Stimulated activated CD4-positive, alpha-beta T cell treated with anti-CD3 and anti-CD28 coated beads, Interleukin-15, amount 100 ng/mL, for 24 hours (primary cell): ENCODE measurements at regions not wholly inside any gene's neighbourhood (a gene's known extent, or its start where the extent isn't known, plus 50 kb on each side); places are given as distances from the start of the nearest gene placed in this dataset.

Experiments
- DNase-seq: peaks from one replicate; pipeline ENCODE4 v3.0.0-alpha.2; 2020

DNA sequence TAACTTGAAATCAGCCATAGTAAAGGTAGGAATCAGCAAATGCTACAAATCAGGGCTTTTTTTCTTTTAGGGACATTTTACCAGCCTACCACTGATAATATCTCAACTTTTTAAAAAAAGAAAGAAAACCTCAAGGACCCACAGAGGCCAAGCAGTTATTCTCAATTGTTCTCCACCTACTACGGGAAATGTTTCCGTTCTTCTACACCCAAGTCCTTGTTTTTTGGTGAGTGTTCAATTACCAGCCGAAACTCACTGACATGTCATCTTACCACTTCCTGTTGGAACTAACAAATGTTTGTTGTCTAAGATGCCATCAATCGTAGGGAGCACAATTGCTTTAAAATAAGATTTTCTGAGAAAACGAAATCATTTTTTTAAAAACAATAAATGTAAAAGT is 50.2 kb upstream of the CDK1 start:
- no peak for DNase-seq

DNA sequence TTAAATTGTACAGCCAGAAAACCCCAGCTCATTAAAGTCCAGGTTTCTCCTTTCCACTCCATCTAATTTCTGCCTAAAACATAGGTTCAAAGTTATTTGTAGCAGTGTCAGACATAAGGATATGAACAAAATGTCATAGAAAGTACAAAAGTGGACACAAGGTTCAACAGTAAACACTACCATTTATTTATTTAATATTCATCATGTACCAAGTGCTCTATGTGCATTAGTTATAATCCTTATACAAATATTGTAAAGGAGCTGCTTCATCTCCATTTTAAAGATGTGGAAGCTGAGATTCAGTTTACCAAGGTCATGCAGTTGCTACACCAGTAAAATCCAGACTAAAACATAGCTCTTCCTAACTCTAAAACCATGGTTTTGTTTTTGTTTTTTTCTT is 52.0 kb upstream of the CDK1 start:
- no peak for DNase-seq

DNA sequence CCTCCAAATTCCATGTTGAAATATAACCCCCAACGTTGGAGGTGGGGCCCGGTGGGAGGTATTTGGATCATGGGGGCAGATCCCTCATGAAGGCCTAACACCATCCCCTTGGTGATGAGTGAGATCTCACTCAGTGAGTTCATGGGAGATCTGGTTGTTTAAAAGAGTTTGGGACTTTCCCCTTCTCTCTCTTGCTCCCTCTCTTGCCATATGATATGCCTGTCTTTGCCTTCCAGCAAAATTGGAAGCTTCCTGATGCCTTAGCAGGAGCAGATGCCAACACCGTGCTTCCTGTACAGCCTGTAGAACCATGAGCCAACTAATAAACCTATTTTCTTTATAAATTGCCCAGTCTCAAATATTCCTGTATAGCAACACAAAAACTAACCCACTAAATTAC is 55.7 kb upstream of the CDK1 start:
- no peak for DNase-seq

DNA sequence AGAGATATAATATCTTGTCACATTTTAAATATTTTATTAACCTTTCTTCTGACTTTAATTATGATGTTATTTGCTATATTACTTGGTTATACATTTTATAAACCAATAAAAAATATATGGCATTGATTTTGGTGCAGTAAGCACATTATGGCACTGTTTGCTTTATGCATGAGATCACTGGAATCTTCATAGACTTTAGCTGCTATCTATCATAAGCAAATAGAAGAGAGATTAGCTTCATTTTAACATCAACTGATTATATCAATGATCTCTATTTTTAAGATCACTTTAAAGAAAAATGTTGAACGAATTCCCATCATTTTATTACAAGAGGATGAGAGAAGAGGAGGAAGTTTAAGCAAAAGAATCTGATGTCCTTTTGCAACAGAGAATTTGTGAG is 58.6 kb upstream of the CDK1 start:
- no peak for DNase-seq

DNA sequence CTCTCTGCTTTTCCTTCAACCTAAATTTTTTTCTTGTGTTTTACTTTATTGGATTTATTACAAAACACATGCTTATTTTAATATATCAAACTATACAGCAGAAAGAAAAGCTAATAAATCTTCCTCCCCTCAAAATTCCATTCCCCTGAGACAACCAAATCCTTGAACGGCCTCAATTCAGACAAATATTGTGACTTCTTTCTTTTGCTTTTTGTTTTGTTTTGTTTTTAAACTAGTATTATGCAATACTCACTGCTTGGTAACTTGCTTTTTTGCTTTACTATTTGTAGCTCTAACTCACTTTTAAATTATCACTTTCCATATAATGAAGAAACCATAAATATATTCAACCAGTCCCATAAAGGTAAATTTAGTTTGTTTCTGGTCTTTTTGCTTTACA is 59.4 kb upstream of the CDK1 start:
- no peak for DNase-seq

DNA sequence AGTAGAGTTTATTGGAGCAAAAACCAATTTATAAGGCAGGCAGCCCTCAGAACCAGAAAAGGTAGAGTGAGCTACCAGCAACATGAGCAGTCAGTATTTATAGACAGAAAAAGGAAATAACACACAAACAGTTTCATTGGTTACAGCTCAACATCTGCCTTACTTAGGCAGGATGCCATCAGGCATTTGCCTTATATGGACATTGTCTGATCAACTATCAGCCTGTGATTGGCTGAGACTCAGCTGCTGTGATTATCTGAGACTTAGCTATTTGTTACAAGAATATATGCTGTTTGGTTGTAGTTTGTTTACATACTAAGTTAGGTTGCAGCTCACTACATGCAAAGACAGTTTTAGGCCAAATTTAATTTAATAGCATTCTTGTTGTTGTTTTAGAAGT is 60.4 kb upstream of the CDK1 start:
- DNase-seq = no peak

DNA sequence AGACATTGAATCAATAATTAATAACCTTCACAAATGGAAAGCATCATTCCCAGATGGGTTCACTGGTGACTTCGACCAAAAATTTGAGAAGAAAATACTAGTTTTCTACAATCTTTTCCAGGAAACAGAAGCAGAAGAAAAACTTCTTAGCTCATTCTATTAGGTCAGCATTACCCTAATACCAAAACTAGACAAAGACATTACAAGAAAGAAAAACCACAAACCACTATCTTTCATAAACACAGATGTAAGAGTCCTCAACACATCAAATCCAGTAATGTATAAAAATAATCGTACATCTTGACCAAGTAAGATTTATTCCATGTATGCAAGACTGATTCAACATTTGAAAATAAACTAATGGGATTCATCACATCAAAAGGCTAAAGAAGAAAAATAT is 64.0 kb upstream of the CDK1 start:
- no peak for DNase-seq

DNA sequence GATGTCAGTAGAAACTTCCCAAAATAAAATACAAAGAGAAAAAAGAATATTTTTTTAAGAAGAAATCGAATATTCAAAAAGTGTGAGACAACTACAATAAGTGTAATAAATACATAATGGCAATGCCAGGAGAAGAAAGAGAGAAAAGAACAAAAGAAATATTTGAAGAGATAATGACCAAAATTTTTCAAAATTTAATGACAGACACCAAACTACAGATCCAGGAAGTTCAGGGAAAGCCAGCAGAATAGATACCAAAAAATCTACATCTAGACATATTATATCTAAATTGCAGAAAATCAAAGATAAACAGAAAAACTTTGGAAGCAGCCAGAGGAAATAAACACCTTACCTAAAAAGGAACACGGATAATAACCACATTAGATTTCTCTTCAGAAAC is 66.8 kb upstream of the CDK1 start:
- DNase-seq = no peak

DNA sequence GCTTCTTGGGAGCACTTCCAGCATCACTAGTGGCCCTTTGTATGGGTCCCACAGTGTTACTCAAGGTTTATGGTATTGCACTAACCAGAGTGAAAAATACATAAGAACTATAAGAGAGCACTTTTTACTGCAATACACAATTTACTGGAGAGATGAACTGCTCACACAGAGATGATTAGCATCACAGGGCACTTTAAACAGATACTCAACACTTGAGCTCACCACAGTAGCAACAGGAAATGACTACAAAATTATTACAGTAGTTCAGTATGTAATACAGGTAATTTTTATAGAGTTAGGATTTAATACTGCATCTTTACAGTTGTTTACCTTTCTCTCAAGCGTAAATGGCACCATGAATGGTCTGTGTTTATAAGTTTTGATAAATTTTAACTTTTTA is 68.2 kb upstream of the CDK1 start:
- DNase-seq = no peak

DNA sequence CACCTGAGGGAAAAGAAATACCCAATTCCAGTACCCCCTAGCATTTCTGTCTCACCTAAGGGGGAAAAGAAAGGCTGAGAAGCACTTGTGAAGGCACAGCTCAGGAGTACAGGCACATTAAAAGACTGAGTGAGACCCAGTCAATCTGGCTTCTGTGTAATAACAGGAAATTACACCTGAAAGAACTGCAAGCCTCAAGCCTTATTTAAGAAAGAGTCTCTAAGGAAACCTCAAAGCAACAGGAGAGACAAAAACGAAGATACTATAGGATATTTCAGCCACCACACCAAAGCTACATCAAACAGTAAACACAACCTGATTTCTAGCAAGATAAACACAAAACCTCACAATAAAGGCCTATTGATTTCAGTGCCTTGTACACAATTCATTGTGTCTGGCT is 69.6 kb upstream of the CDK1 start:
- no peak for DNase-seq

DNA sequence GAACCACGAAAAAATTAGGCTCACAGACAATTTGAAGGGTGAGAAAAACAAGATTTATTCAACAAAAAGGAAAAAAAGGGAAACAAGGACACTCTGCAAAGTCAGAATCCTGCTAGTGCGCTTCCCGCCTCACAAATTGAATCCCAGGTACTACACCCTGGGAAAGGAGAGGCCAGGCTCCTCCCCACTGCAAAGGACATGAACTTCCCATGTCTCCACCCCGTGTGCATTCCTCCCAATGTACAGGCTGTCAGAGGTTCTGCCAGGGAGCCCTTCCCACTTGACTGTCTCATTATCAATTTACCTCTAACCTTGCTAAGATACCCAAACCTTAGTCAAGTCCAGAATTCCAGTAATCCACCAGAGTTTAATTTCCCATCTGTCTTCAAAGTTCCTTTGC is 70.4 kb upstream of the CDK1 start:
- no peak for DNase-seq

DNA sequence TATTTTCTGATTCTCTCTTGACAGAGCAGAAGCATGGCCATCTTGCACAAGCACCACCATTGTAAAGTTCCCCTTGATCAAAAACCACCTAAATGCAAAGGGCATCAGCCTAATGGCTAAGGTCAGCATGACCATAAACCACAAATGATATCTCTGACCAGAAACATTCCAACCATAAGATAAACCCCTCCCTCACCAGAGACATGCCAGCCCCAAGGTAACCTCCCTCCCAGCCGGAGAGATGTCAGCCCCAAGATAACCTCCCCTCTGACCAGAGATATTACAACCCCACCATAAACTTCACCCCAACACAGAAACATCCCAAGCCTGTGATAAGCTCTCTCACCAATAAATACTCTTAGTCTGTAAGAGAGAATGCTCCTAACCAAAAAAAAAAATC is 72.1 kb upstream of the CDK1 start:
- no peak for DNase-seq

DNA sequence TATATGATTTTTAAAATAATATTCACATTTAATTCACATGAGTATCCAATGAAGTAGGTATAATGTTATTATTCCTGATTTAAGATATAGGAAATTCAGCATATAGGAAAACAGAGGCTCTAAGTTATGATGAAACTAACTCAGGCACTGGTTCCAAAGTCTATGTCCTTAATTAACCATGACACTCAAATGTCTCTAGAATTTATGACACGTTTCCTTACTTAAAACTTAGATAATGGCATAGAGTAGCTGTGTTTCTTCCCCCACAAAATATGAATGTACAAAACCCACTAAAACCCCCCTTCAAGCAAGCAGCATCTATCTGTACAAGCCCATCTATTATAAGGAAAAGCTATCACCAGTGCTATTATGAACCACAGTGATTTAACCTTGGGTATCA is 72.9 kb upstream of the CDK1 start:
- DNase-seq = no peak

DNA sequence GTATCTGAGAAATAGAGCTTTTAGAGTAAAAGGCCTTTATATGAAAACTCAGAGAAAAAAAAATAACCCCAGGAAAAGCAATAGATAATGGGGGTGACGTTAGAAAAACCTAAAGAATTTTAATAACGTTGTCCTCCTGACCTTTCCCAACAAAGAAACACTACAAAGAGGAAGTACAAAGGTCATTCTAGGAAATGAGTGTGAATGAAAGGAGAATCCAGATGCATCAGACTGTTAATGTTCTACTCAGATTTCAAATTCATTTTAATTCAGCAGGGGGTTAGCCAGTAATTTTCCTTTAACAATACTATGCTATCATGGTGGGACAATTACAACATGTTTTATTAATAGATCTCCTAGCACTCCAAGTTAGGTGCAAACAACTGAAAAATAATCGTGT is 73.8 kb upstream of the CDK1 start:
- DNase-seq = no peak

DNA sequence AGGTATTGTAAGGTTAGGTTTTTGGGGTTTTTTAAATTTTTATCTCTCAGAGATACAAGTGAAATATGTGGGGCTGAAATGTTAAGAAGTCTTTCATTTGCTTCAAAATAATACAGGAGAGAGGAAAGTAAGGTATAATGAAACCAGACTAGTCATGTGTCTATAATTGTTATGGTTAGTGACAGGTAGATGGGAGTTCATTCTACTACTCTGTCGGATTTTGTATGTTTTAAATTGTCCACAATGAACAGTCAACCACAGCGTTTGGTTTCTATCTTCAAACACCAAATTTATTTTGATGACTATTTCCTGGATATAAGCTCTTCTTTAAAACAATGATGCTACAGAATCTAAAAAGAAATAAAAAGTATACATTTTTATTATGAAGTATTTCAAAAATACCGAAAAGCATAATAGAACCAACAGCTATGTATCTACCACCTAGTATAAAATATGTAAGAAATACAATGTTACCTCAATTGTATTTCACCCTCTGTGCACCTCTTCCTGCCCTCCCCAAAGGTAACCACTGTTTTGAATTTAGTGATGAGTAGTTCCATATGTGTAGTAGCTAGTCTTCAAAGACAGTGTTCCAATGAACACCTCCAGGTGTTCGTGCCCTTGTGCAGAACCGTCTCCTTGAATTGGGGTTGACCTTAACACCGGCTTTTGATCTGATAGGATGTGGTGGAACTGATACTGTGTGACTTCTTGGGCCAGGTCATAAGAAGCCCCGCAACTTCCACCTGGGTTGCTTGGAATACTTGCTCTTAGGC is 74.8 kb upstream of the CDK1 start:
- no peak for DNase-seq

DNA sequence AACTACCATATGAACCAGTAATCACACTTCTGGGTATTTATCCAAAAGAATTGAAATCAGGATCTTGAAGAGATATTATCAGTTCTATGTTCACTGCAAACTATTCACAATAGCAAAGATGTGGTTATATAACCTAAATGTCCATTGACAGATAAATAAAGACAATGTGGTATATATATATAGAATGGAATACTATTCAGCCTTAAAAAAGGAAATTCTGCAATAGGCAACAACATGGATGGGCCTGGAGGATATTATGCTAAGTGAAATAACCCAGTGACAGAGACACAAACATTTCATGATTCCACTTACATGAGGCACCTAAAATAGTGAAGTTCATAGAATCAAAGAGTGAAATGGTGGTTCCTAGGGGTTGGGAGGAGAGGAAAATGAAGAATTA is 90.6 kb upstream of the CDK1 start:
- DNase-seq = no peak

DNA sequence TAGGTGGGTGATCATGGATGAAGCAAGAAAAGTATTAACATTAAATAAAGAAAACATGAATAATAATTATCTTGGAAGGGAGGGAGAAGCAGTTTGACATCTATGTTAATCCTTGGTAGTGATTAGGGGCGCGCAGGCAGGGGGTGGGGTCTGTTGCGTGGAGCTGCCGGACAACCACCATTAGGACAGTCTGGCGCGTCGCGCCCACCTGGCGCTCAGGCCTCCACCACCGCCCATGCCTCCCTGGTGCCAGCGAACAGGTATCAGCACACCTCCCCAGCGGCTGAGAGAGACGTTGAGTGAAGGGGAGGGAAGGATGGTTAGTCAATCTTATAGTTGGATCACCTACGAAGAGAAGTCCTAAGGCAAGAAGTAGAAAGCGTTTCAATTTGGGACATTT is 94.2 kb upstream of the CDK1 start:
- DNase-seq = no peak

DNA sequence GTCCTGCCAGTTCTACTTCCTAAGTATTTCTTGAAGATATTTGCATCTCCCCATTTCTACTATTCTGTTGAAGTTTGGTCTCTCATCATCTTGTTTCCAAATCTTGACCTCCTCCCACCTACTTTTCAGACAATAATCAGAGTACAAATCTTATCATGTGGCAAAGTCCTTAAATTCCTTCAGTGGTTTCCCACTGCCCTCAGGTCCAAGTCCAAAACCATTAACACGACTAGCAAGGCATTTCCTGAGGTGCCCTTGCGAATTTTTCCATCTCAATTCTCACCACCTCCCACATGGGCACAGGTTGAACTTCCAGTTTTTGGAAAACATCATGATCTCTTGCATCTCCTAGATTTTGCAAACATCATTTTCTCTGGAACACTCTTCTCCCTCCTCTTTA is 97.2 kb upstream of the CDK1 start:
- DNase-seq = no peak

DNA sequence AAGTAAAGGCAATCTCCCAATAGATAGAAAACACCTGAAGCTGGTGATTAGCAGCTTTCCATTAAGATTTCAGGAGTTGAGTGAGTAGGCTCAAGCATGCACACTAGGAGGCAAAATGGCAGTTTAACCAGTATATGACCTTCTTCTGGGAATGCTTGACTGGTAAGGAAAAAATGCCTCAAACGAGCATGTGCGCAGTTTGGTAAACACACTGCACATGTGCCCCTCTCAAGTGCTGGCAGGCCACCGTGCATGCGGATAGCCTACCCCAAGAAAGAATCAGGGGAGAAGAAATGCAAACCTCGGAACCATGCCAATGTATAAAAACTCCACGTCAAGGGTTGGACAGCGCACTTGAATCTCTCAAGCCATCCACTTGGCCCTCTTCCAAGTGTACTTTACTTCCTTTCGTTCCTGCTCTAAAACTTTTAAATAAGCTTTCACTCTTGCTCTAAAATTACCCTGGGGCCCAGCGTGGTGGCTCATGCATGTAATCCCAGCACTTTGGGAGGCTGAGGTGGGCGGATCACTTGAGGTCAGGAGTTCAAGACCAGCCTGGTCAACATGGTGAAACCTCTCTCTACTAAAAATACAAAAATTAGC is 98.8 kb upstream of the CDK1 start:
- no peak for DNase-seq

DNA sequence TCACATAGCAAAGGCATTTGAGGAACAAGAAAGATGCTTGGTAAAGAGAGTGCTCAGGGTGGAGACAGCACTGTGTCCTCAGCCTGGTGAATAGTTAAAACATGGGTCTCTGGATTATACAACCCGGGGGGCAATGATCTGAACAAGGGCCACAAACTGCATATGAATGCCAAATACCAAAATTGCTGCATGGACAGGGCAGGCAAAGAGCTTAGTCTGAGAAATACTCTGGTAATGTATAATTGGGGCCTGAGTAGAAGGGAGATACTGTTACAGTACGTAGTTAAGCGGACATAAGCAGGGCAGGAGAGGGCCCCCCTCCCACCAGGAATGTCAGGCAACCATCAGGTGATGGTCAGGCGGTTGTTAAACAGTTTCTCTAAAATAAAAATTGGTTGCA is 99.3 kb upstream of the CDK1 start:
- no peak for DNase-seq

DNA sequence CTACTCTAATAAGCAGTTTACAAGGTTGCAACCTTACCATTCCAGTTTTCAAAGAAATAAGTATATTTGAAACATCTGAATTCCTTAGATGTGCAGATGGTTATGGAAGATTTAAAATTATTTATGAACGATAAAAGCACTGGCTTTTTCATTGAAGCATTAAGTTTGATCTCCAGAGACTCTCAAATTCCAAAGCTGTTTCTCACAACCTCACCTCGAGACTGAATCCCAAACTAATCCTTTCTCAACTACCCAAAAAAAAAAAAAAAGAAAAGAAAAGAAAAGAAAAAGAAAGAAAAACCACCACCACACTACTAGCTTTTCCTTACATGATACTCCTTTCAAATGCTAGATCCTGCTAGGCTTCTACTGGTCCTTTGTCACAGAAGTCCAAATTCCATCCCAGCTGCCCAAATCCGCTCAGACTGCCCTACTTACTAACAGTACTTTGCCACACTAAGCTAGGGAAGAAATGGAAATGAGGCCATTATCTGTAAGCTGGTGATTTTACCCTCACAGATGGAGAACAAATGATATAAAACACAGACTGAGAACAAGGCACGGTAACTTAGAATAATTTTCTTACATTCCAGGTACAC is 100.6 kb upstream of the CDK1 start:
- no peak for DNase-seq

DNA sequence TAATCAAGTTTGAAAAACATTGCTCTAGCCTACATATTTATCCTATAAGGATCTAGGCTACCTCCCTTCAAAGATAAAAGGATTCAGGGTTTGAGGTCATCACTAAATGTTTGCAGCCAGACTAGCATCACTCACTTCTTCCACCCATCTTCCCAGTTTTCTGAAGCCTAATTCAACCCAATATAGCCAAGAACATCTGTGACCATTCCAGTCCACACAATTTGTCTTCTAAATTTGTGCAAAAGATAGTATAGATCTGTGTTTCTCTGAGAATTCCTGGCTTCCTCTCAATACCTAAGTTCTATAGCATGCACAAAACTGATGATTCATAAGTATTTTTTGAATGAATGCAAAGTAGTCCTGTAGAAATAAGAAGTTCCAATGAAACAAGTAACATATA is 103.0 kb upstream of the CDK1 start:
- DNase-seq = no peak

DNA sequence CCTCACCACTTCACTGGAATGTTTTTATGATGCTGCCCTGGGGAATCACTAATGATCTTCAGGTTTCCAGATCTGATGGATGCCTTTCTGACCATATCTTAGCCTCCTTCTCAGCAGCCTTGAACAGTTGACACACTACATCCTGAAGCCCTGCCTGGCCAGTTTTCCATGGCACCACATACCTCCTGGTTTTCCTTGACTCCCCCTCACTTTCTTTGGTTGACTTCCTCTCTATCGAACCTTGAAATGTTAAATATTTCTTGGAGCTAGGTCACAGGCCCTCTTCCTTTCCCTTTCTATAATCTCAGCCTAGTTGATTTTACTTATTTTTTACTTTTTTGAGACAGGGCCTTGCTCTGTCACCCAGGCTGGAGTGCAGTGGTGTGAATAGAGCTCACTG is 108.8 kb upstream of the CDK1 start:
- DNase-seq = no peak

DNA sequence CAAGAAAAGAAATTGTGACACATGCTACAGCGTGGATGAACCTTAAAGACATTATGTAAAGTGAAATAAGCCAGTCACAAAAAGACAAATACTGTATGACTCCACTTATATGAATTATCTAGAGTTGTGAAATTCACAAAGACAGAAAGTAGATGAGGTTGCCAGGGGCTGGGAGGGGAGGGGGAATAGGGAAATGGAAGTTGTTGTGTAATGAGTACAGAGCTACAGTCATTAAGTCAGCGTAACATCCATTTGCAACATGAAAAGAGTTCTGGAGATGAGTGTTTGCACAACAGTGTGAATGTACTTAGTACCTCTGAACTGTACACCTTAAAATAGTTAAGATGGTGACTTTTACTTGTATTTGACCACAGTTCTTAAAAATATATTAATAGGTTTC is 112.1 kb upstream of the CDK1 start:
- DNase-seq = no peak

DNA sequence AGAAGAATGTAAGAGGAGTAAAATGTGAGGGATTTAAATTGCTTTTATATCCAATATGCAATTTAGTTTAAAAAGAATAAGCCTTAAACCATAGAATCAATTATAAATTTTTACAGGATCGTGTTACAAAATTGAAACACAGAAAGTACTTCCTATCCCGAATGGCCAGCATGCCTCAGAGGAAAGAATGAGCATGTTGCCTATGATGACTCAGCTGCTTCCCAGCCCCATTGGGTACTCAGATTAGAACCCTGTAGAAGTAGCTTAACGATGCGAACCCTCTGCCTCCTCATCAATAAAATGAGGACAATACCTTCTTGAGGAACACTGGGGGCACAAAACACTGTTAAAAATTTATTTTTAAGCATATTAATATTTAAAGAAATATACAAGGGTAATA is 113.4 kb upstream of the CDK1 start:
- DNase-seq = no peak
